GM23338 (cell line): ENCODE measurements at regions not wholly inside any gene's neighbourhood (a gene's known extent, or its start where the extent isn't known, plus 50 kb on each side); places are given as distances from the start of the nearest gene placed in this dataset.

Experiments used
- CREB1 ChIP-seq: fragments of 250-450 bp; sonication (Bioruptor Pico); IDR thresholded peaks from 2 replicates; pipeline ENCODE4 v1.5.0; 2020; ENCODE audit warnings: low read depth, mild to moderate bottlenecking, moderate library complexity
- EZH2 ChIP-seq: fragments of 200-600 bp; sonication (generic); IDR thresholded peaks from one replicate; pipeline ENCODE4 v1.8.0; 2017; ENCODE audit warnings: antibody characterized with exemption, mild to moderate bottlenecking, low read depth; ENCODE audit not compliant: unreplicated experiment
- EZH2phosphoT487 ChIP-seq: fragments of 200-600 bp; sonication (generic); IDR thresholded peaks from one replicate; pipeline ENCODE4 v1.8.1; 2018; ENCODE audit warnings: antibody characterized with exemption; ENCODE audit not compliant: unreplicated experiment
- JUNB ChIP-seq: IDR thresholded peaks from one replicate; pipeline ENCODE4 v1.6.1; 2016; ENCODE audit warnings: antibody characterized with exemption; ENCODE audit not compliant: unreplicated experiment
- NANOG ChIP-seq: IDR thresholded peaks from 2 replicates; pipeline ENCODE4 v1.6.1; 2016; ENCODE audit warnings: antibody characterized with exemption, borderline replicate concordance
- POLR2AphosphoS5 ChIP-seq: IDR thresholded peaks from 2 replicates; pipeline ENCODE4 v1.6.1; 2016; ENCODE audit warnings: antibody characterized with exemption, low read depth
- TF ChIP-seq, protein P1 (sequence below), 2 experiments: fragments of 200-600 bp in 1 of 2; sonication (generic) in 1 of 2; conservative IDR thresholded peaks; 2 replicates each; pipeline versions ENCODE4 v1.5.1 to v1.6.1; 2016 to 2017; ENCODE audit warnings: antibody characterized with exemption in 2 of 2, low read depth in 2 of 2, mild to moderate bottlenecking in 2 of 2, moderate library complexity in 1 of 2
- TF ChIP-seq, protein P2 (sequence below): IDR thresholded peaks from one replicate; pipeline ENCODE4 v1.6.1; 2018; ENCODE audit warnings: antibody characterized with exemption; ENCODE audit not compliant: unreplicated experiment
- TF ChIP-seq, protein P3 (sequence below): IDR thresholded peaks from 2 replicates; pipeline ENCODE4 v1.6.1; 2016; ENCODE audit warnings: antibody characterized with exemption
- TF ChIP-seq, protein P4 (sequence below): fragments of 250-450 bp; sonication (Bioruptor Pico); IDR thresholded peaks from 2 replicates; pipeline ENCODE4 v1.5.0; 2020; ENCODE audit warnings: mild to moderate bottlenecking, moderate library complexity

DNA sequence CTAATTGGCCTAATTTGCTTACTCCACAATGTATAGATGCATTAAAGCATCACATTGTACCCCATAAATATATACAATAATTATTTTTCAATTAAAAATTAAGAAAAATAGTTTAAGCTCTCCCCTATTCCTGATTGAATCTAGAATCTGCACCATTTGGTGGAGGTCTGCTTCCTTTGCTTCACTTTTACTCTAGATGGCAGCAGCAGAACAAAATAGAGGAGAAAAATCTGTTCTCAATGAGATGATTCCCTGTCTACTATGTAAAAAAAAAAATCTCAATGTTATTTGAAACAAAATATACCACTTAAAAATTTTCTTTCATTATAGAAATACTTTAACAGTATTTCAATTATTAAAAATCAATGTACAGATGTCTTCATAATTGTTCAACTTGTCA lies 109.6 kb upstream of the FXR1 start:
- TF ChIP-seq, protein P1, sequence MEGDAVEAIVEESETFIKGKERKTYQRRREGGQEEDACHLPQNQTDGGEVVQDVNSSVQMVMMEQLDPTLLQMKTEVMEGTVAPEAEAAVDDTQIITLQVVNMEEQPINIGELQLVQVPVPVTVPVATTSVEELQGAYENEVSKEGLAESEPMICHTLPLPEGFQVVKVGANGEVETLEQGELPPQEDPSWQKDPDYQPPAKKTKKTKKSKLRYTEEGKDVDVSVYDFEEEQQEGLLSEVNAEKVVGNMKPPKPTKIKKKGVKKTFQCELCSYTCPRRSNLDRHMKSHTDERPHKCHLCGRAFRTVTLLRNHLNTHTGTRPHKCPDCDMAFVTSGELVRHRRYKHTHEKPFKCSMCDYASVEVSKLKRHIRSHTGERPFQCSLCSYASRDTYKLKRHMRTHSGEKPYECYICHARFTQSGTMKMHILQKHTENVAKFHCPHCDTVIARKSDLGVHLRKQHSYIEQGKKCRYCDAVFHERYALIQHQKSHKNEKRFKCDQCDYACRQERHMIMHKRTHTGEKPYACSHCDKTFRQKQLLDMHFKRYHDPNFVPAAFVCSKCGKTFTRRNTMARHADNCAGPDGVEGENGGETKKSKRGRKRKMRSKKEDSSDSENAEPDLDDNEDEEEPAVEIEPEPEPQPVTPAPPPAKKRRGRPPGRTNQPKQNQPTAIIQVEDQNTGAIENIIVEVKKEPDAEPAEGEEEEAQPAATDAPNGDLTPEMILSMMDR (conservative IDR thresholded peaks at IDR 0.05; ENCODE audit: low read depth in 2 of 2): peak; percentile 65 to 72; a peak in 3 of 4 replicates
- TF ChIP-seq EZH2phosphoT487: no peak
- TF ChIP-seq JUNB: no peak
- no peak for TF ChIP-seq POLR2AphosphoS5
- TF ChIP-seq CREB1: no peak
- no peak for TF ChIP-seq EZH2
- TF ChIP-seq, protein P2, sequence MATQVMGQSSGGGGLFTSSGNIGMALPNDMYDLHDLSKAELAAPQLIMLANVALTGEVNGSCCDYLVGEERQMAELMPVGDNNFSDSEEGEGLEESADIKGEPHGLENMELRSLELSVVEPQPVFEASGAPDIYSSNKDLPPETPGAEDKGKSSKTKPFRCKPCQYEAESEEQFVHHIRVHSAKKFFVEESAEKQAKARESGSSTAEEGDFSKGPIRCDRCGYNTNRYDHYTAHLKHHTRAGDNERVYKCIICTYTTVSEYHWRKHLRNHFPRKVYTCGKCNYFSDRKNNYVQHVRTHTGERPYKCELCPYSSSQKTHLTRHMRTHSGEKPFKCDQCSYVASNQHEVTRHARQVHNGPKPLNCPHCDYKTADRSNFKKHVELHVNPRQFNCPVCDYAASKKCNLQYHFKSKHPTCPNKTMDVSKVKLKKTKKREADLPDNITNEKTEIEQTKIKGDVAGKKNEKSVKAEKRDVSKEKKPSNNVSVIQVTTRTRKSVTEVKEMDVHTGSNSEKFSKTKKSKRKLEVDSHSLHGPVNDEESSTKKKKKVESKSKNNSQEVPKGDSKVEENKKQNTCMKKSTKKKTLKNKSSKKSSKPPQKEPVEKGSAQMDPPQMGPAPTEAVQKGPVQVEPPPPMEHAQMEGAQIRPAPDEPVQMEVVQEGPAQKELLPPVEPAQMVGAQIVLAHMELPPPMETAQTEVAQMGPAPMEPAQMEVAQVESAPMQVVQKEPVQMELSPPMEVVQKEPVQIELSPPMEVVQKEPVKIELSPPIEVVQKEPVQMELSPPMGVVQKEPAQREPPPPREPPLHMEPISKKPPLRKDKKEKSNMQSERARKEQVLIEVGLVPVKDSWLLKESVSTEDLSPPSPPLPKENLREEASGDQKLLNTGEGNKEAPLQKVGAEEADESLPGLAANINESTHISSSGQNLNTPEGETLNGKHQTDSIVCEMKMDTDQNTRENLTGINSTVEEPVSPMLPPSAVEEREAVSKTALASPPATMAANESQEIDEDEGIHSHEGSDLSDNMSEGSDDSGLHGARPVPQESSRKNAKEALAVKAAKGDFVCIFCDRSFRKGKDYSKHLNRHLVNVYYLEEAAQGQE: no peak
- TF ChIP-seq, protein P3, sequence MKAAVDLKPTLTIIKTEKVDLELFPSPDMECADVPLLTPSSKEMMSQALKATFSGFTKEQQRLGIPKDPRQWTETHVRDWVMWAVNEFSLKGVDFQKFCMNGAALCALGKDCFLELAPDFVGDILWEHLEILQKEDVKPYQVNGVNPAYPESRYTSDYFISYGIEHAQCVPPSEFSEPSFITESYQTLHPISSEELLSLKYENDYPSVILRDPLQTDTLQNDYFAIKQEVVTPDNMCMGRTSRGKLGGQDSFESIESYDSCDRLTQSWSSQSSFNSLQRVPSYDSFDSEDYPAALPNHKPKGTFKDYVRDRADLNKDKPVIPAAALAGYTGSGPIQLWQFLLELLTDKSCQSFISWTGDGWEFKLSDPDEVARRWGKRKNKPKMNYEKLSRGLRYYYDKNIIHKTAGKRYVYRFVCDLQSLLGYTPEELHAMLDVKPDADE: no peak
- TF ChIP-seq NANOG: no peak
- TF ChIP-seq, protein P4, sequence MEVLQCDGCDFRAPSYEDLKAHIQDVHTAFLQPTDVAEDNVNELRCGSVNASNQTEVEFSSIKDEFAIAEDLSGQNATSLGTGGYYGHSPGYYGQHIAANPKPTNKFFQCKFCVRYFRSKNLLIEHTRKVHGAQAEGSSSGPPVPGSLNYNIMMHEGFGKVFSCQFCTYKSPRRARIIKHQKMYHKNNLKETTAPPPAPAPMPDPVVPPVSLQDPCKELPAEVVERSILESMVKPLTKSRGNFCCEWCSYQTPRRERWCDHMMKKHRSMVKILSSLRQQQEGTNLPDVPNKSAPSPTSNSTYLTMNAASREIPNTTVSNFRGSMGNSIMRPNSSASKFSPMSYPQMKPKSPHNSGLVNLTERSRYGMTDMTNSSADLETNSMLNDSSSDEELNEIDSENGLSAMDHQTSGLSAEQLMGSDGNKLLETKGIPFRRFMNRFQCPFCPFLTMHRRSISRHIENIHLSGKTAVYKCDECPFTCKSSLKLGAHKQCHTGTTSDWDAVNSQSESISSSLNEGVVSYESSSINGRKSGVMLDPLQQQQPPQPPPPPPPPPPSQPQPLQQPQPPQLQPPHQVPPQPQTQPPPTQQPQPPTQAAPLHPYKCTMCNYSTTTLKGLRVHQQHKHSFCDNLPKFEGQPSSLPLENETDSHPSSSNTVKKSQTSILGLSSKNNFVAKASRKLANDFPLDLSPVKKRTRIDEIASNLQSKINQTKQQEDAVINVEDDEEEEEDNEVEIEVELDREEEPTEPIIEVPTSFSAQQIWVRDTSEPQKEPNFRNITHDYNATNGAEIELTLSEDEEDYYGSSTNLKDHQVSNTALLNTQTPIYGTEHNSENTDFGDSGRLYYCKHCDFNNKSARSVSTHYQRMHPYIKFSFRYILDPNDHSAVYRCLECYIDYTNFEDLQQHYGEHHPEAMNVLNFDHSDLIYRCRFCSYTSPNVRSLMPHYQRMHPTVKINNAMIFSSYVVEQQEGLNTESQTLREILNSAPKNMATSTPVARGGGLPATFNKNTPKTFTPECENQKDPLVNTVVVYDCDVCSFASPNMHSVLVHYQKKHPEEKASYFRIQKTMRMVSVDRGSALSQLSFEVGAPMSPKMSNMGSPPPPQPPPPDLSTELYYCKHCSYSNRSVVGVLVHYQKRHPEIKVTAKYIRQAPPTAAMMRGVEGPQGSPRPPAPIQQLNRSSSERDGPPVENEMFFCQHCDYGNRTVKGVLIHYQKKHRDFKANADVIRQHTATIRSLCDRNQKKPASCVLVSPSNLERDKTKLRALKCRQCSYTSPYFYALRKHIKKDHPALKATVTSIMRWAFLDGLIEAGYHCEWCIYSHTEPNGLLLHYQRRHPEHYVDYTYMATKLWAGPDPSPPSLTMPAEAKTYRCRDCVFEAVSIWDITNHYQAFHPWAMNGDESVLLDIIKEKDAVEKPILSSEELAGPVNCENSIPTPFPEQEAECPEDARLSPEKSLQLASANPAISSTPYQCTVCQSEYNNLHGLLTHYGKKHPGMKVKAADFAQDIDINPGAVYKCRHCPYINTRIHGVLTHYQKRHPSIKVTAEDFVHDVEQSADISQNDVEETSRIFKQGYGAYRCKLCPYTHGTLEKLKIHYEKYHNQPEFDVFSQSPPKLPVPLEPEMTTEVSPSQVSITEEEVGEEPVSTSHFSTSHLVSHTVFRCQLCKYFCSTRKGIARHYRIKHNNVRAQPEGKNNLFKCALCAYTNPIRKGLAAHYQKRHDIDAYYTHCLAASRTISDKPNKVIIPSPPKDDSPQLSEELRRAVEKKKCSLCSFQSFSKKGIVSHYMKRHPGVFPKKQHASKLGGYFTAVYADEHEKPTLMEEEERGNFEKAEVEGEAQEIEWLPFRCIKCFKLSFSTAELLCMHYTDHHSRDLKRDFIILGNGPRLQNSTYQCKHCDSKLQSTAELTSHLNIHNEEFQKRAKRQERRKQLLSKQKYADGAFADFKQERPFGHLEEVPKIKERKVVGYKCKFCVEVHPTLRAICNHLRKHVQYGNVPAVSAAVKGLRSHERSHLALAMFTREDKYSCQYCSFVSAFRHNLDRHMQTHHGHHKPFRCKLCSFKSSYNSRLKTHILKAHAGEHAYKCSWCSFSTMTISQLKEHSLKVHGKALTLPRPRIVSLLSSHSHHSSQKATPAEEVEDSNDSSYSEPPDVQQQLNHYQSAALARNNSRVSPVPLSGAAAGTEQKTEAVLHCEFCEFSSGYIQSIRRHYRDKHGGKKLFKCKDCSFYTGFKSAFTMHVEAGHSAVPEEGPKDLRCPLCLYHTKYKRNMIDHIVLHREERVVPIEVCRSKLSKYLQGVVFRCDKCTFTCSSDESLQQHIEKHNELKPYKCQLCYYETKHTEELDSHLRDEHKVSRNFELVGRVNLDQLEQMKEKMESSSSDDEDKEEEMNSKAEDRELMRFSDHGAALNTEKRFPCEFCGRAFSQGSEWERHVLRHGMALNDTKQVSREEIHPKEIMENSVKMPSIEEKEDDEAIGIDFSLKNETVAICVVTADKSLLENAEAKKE: no peak
